HG03460 (cell line): ENCODE measurements at regions not wholly inside any gene's neighbourhood (a gene's known extent, or its start where the extent isn't known, plus 50 kb on each side); places are given as distances from the start of the nearest gene placed in this dataset.

Source experiments
- ATAC-seq: cut with Tn5 transposase; IDR thresholded peaks from one replicate; pipeline ENCODE4 v1.9.1; 2021; ENCODE audit not compliant: unreplicated experiment

DNA sequence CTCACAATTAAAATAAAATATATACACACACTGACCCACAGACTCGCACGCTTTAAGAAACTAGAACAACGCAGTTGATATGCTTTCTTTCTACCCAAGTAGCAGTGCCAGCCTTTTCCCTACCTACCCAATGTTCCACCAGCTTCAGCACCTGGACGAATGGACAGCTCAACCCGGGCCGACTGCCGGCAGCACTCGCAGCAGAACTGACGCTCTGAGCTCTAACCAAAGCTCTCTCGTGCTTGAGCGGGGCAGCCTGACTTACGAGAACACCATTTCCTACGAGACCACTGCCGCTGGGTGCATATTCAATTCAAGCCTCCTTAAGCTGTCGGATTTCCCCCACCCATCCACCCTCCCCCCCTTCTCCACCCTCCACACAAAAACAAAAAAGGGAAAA, 127.4 kb upstream of the DPYD start:
- peak; percentile 54 for ATAC-seq

DNA sequence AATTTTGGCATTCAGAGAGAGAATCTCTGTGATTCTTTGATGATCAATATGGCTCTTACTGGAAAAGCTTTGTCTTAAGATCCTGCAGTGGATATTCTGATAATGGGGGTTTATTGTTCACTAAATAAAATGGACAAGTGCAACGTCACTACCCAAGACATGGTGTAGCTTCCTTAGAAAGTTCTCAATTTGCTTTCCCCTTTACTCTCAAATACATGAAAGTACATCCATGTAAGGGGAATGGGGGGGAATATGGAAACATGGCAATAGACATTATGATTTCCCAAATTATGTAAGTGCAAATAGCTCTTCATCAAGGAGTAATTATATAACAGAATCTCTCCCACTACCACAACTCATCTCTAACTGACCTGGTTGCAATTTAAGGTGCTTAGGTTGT, 126.3 kb upstream of the DPYD start:
- no peak for ATAC-seq

DNA sequence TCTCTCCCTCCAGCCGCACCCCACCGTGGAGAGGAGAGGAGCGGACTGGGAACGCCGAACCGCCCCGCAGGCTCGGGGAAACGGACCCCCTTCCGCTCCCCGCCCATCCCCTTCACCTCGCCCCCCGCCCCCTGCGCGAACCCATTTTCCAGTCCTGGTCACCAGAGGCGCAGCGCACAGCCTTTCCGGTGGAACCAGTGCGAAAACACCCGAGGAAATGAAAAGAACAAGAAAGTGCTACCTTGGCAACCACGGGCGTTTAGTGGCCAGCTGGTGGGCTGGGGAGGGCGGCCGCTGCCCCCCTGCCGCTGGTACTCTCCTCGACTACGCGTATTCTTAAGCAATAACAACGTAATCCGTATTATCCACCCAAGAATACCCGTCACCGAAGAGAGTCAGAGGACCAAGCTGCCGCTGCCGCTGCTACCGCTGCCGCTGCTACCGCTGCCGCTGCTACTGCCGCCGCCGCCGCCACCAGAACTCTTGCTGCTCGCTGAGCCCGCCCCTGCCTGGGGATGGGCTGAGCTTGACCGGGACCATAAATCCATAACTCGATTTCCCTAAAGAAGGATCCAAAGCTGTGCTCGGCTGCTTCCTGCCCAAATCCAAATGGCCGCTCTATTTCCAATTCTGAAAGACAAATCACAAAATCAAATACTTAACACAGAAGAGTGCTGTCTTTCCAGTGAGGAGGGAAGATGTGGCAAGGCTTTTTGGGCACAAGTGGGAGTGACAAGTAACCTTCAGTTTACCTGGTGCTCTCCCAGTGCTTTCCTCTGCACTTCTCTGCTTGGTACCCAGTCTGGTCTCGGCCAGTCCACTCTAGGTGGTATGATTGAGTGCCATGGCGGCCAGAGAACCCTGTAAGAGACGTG, 125.2 kb upstream of the DPYD start:
- no peak for ATAC-seq

DNA sequence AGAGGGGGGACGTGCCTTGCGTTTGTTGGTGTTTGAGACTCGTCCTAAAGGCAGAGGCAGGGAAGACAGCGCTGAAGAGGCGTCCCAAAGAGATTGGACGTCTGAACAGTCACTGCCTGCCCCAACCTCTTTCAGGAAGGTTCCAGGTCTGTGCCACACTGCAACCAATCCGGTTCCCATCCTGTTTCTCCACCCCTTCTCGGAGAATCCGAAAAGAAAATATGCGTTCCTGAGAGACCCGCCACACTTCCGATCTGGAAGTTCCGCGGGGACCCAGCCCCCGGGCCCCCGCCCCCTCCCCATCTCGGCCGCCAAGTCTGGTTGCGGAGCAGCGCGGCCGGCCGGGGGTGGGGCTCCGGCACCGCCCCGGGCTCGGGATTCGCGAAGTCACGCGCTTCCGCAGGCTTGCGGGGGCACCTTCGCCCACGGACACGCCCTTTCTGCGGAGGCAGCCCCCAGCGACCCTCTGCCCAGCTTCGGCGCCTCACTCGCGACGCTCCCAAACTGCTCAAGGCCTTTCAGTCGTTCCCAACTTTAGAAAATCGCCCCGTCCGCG, 124.5 kb upstream of the DPYD start:
- ATAC-seq = no peak

DNA sequence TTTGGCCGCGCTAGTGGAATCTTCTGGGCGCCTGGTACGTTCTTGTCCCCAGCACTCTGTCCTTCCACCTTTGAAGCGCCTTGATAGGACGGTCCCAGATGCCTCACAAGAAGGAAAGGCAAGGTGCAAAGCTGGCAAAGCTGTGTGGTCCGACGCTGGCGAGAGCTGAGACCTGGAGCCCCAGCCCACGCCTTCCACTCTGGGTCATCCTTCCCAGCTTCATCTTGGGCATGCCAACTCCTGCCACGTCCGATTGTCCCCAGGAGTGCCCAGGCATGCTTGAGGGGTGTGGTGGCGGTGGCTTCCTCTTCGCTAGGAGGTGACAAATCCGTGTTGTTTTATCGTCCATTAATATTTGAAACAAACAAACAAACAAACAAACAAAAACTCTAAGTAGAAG, 123.9 kb upstream of the DPYD start:
- ATAC-seq = no peak

- ATAC-seq = no peak
Measured at GRCh38 chr1:98044071-98044697, 123.3 kb upstream of the DPYD start.

DNA sequence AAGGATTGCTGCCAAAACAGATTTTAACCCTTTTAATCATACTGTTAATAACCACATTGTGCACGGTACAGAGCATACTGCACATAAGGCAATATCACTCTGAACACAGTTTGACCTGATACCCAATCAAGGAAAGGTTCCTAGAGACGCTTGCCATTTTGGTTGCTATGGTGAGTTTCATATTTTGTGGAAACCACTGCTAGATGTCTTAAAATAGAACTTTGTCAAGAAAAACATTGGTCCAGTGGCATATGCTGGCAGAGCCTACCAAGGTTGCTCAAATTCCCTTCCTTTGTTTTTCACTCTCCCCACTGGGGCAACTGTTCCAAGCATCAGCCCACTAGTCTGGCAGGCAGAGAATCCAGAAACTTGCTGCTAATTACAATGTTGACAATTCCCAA, 114.8 kb upstream of the DPYD start:
- ATAC-seq = no peak

GRCh38 chr1:98034505-98034904, 113.7 kb upstream of the DPYD start:
- ATAC-seq = no peak

GRCh38 chr1:98032958-98033357, 112.1 kb upstream of the DPYD start:
- ATAC-seq = no peak

DNA sequence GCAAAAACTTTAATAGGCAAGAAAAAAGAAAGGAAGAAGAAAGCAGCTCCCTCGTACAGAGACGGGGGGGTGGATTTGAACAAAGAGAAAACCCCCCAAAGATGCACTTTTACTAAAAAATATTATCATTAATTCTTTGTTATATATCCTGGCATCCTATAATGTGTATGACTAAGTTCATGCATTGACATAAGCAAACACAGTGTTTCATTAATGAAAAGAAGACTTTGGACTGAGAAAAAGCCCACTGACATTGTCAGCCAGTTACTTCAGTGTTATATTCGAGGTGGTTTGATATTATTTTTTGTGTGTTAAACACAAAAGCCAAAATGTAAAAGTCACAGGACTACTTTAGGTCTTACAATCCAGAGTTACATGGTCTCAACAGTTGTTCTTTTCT, 110.1 kb upstream of the DPYD start:
- ATAC-seq = no peak

GRCh38 chr1:98030483-98030882, 109.6 kb upstream of the DPYD start:
- ATAC-seq = no peak

DNA sequence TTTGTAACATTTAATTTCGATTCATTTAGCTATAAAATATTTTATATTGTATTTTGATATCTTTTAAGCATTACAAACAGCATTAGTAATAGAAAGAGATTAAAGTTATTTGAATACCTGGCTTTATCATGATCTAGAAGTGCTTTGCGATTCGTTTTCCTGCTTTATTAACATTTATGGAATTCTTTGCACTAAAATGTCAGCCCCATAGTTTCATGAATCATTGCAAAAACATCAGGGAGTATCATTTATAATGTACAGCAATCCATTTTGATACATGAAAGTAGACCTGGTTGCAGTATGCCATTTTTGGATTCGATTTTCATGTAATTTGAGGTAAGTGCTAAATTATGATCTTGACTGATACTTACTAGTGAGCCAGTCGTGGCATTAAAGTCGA, 108.0 kb upstream of the DPYD start:
- ATAC-seq = no peak

DNA sequence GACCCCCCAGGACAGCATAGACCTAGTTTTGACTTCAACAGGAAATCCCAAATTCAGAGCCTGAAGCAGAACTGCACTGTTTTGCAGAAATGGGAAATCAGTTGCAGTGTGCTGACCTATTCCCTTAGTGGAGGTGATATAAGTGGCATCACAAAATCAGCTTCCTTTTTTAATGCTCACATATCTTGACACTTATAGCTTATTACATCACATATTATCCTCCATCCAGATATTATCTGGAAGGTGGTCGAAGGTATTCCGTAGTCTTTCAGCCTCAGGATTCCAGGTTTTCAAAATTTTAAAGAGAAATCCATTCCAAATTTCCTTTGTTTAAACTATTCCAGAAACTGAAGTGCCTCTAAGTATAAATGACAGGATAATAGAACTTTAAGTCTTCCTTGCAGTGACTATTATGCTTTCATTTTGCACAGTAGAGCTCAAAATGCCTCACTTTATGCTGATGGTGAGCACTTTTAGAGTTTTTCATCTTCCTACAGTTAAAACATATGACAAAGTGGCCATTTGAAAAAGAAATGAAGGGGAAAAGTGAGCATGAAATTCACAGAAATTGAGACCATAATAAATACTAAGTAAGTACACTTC, 106.4 kb upstream of the DPYD start:
- ATAC-seq = no peak

DNA sequence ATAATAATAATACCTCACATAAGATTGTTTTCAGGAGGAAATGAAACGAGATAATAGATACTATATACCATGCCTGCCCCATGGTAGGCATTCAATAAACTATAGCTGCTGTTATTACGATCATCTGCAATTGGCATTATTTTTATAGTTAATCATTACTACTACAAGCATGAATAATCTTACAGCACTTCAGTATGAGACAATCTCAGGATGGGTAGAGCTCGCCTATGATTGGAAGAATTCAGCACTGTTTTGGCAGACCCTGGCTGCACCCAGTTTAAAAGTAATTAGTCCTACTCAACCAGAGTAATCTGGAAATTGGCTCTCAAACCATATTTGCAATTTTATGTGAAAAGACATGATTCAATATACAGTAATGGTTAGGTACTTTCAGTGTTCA, 105.0 kb upstream of the DPYD start:
- ATAC-seq = no peak

DNA sequence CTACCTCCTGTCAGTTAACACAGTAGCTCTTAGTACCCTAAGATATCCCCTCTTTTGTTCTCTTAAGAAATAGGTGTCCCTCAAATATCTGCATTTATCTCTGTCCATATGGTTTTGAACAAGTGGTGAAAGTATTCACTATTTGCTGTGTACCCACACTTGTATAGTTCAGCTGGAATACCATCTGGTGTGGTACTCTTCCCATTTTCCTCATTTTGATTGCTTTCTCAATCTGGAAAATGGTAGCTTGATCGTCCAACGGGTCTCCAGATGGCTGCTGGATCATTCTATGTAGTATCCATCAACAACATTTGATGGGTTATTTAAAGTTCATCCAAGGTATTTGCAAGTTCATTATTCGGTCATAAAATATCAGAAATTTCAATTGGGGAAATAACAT, 100.3 kb upstream of the DPYD start:
- no peak for ATAC-seq

DNA sequence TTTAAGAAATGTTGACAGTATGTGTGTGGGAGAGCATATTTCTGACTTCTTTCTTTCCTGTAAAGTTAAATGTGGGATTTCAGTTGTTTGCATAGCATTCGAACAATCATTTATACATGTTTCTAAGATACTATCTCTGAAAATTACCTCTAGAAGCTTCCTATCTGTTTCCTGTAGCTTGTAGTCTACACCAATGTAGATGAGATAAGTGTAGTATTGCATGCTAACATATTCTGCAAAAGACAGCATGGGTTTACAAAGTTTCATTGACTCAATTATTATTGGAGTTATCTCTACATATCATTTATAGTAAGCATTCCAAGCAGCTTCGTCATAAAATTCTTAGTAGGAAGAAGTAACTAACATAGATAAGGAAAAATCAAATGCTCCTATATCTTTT, 98.9 kb upstream of the DPYD start:
- ATAC-seq = no peak

DNA sequence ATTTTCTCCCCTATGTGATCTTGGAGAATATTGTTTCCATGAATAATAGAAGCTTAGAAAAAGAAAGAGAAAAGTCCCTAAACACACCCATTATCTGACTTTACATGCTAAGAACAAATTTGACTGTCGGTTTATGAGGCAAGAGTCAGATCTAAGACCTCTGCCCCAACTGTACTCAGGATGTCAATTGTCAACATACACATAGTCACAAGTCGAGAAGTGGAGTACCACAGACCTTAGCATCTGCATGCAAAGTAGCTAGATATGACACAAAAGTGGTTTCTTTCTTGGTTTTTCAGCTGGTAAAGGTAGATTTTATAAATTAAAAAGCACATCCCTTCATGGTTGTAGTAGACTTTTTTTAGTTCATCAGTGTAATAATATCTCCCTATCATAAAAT, 97.2 kb upstream of the DPYD start:
- ATAC-seq = no peak

DNA sequence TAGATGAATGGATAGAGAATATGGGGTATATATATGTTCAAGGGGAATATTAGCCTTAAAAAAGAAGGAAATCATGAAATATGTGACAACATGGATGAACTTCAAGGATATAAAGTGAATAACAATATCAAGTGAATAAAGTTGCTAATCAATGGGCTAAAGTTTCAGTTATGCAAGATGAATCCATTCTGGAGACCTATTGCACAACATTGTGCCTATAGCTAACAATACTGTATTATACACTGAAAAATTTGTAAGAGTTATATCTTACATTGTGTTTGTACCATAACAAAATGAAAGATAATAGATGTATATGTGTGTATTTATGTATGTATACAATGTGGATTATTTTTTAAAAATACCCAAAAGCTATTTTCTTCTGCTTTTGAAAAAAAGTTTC, 96.3 kb upstream of the DPYD start:
- ATAC-seq = no peak

DNA sequence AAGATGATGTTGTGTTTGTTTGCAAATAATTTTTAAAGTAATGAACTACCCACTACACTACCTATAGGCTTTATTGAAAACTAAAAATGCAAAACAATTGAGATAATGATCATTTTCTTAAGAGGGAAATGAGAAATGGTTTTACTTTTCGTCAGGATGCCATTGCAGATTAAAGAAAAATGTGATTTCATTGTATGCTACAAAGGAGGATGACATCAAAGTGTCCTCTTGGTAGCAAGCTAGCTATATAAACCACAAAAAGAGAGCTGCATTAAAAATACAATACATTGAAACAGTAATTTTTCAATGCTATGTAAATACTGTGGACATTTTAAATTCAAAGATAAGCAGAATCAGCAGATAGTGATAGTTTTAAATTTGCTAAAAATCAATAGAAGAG, 87.5 kb upstream of the DPYD start:
- ATAC-seq = no peak

GRCh38 chr1:98005326-98006010, 84.6 kb upstream of the DPYD start:
- ATAC-seq = no peak

DNA sequence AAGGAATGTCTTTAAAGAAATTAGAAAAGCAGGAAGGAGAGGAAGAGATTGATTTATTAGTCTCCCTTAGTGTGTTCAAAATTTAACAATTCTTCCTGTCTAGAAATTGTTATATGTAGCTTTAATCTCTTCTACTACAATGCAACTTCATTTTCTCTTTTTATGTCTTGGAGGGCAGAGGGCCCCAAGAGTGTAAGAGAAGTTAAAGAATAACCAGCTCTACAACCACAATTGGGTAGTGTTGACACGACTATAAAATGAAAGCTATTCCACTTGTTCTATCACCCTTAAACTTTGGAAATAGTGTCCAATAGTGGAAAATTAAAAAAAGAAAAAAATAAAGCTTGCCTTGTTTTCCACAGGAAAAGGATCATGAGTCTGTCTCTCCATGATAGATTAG, 82.6 kb upstream of the DPYD start:
- no peak for ATAC-seq
